T-cell (primary cell): ENCODE measurements at regions not wholly inside any gene's neighbourhood (a gene's known extent, or its start where the extent isn't known, plus 50 kb on each side); places are given as distances from the start of the nearest gene placed in this dataset.

Experiments used
- ATAC-seq, 4 experiments: fragments of 200-7000 bp in 3 of 4; fragments of 150-1000 bp in 1 of 4; cut with Tn5 transposase; replicated peaks in 1 of 4; 1 replicate in 3 of 4; 2 replicates in 1 of 4; pipeline ENCODE4 v1.10.0; 2021; ENCODE audit warnings: moderate library complexity in 3 of 4, mild to moderate bottlenecking in 2 of 4, moderate number of reproducible peaks in 1 of 4
- CTCF ChIA-PET, 2 donors: fragments of 300-600 bp; sonication (Branson Sonifier 250); formaldehyde crosslinking; loops; one replicate each; lab custom pipeline; 2022; ENCODE audit warnings: antibody characterized with exemption in 2 of 2; lab: Charles Lee
- POLR2A ChIA-PET, 2 donors: fragments of 300-600 bp; sonication (Branson Sonifier 250); formaldehyde crosslinking; loops; one replicate each; lab custom pipeline; 2022; ENCODE audit warnings: antibody characterized with exemption in 2 of 2; lab: Charles Lee
- DNase-seq, 35 experiments: peaks; one replicate each; pipeline versions ENCODE4 v3.0.0 to v3.0.0-alpha.2; 2013 to 2023
- H3K27ac ChIP-seq: one replicate; pipeline ENCODE4 v1.5.1; 2013; ENCODE audit warnings: low read length
- H3K27me3 ChIP-seq, 2 experiments: replicated peaks in 1 of 2; 1 replicate in 1 of 2; 2 replicates in 1 of 2; pipeline versions ENCODE4 v1.6.1 to v1.7.0; 2013; ENCODE audit warnings: low read length in 1 of 2, mixed read lengths in 1 of 2; ENCODE audit not compliant: control insufficient read depth in 2 of 2, insufficient read depth in 2 of 2; ENCODE audit errors: extremely low read depth in 1 of 2
- H3K36me3 ChIP-seq, 2 donors: 1 replicate in 1 of 2; 2 replicates in 1 of 2; pipeline versions ENCODE4 v1.6.1 to v1.7.0; 2013; ENCODE audit warnings: low read length in 1 of 2; ENCODE audit not compliant: control insufficient read depth in 2 of 2, insufficient read depth in 1 of 2; ENCODE audit errors: extremely low read depth in 1 of 2
- H3K4me1 ChIP-seq, 2 experiments: 1 replicate in 1 of 2; 2 replicates in 1 of 2; pipeline versions ENCODE4 v1.6.1 to v1.7.0; 2013; ENCODE audit warnings: low read length in 2 of 2, mixed read lengths in 1 of 2; ENCODE audit not compliant: insufficient read depth in 2 of 2, control insufficient read depth in 1 of 2; ENCODE audit errors: extremely low read depth in 1 of 2
- H3K4me3 ChIP-seq, 2 donors: 1 replicate in 1 of 2; 2 replicates in 1 of 2; pipeline versions ENCODE4 v1.5.1 to v1.7.0; 2013; ENCODE audit warnings: mild to moderate bottlenecking in 2 of 2, low read length in 1 of 2, moderate library complexity in 1 of 2; ENCODE audit not compliant: control insufficient read depth in 1 of 2; ENCODE audit errors: extremely low read depth in 1 of 2
- H3K9me3 ChIP-seq: 2 replicates; pipeline ENCODE4 v1.7.0; 2013
- H3K27ac Mint-ChIP-seq, 2 donors: one replicate each; pipeline ENCODE4 v1.8.0; 2020 to 2021; ENCODE audit warnings: mild to moderate bottlenecking in 2 of 2, mixed read lengths in 2 of 2
- H3K27me3 Mint-ChIP-seq, 2 donors: one replicate each; pipeline ENCODE4 v1.8.0; 2021 to 2022; ENCODE audit warnings: mixed read lengths in 2 of 2
- H3K36me3 Mint-ChIP-seq: one replicate; pipeline ENCODE4 v1.8.0; 2021; ENCODE audit warnings: mixed read lengths
- H3K4me1 Mint-ChIP-seq, 3 donors: one replicate each; pipeline ENCODE4 v1.8.0; 2020 to 2022; ENCODE audit warnings: mixed read lengths in 3 of 3, mild to moderate bottlenecking in 1 of 3
- H3K4me3 Mint-ChIP-seq, 3 donors: one replicate each; pipeline ENCODE4 v1.8.0; 2020 to 2022; ENCODE audit warnings: mild to moderate bottlenecking in 3 of 3, mixed read lengths in 3 of 3, moderate library complexity in 3 of 3
- H3K9me3 Mint-ChIP-seq, 3 donors: one replicate each; pipeline ENCODE4 v1.8.0; 2020 to 2022; ENCODE audit warnings: mixed read lengths in 3 of 3
- WGBS: methylation state at CpG from one replicate; pipeline ENCODE4 v1.1.5; 2013; ENCODE audit warnings: missing lambda C conversion rate; ENCODE audit not compliant: insufficient coverage; 5-methylcytosine and 5-hydroxymethylcytosine counted together

GRCh38 chr3:159238646-159239045 is 436.8 kb downstream of the MFSD1 start:
- H3K27ac Mint-ChIP-seq, result no peak overlapping the region
- Histone ChIP-seq H3K4me1 (no peaks in the 10 kb centered on the region), H3K4me3 (no peak overlapping the region), H3K27me3 (no peaks in the 10 kb centered on the region), H3K9me3 (no peaks in the 10 kb centered on the region), H3K36me3 (no peaks in the 10 kb centered on the region), H3K27ac (no peak overlapping the region)
- ATAC-seq (no peak), DNase-seq (no peak)
- no peak overlapping the region for H3K4me3 Mint-ChIP-seq
- 74% methylated on average over 2 of the region's 2 CpGs for WGBS
- H3K9me3 Mint-ChIP-seq, result no peaks in the 10 kb centered on the region
- H3K36me3 Mint-ChIP-seq, result no peaks in the 10 kb centered on the region
- H3K4me1 Mint-ChIP-seq, result no peaks in the 10 kb centered on the region
- ChIA-PET CTCF (no interaction called here), POLR2A (no interaction called here)
- H3K27me3 Mint-ChIP-seq, result peaks cover 4 to 7% of the 10 kb centered on the region in 2 donors

- no peak overlapping the region for H3K27ac ChIP-seq
- Mint-ChIP-seq H3K4me3 (no peak overlapping the region), H3K27me3 (peaks cover 4 to 7% of the 10 kb centered on the region in 2 donors), H3K9me3 (no peaks in the 10 kb centered on the region), H3K27ac (no peak overlapping the region), H3K4me1 (no peaks in the 10 kb centered on the region), H3K36me3 (no peaks in the 10 kb centered on the region)
- no peaks in the 10 kb centered on the region for H3K27me3 ChIP-seq
- H3K36me3 ChIP-seq, result no peaks in the 10 kb centered on the region
- no peaks in the 10 kb centered on the region for H3K9me3 ChIP-seq
- no peaks in the 10 kb centered on the region for H3K4me1 ChIP-seq
- ChIA-PET CTCF (no interaction called here), POLR2A (interaction anchor here in 1 of 2 donors (0.6 kb wide), 1 partner anchor 1084 kb away, joined by 4 read pairs; no protein-coding TSS in a partner anchor)
- ATAC-seq (no peak), DNase-seq (no peak)
- no peak overlapping the region for H3K4me3 ChIP-seq
These were observed 437.2 kb downstream of the MFSD1 start for GRCh38 chr3:159239059-159239458.

- ATAC-seq, result no peak
- POLR2A ChIA-PET, result no interaction called here
- Mint-ChIP-seq H3K4me1 (no peaks in the 10 kb centered on the region), H3K4me3 (no peak overlapping the region), H3K27me3 (peaks cover 2 to 4% of the 10 kb centered on the region in 2 donors), H3K27ac (no peak overlapping the region), H3K36me3 (no peaks in the 10 kb centered on the region), H3K9me3 (no peaks in the 10 kb centered on the region)
- 71% methylated on average over 2 of the region's 4 CpGs for WGBS
- H3K4me1 ChIP-seq, result no peaks in the 10 kb centered on the region
- H3K27ac ChIP-seq, result no peak overlapping the region
- H3K4me3 ChIP-seq, result no peak overlapping the region
- CTCF ChIA-PET, result no interaction called here
- H3K36me3 ChIP-seq, result no peaks in the 10 kb centered on the region
- no peak for DNase-seq
- no peaks in the 10 kb centered on the region for H3K27me3 ChIP-seq
- H3K9me3 ChIP-seq, result no peaks in the 10 kb centered on the region
These were observed 443.1 kb downstream of the MFSD1 start for GRCh38 chr3:159244933-159245332.

GRCh38 chr3:159245871-159246270 is 444.0 kb downstream of the MFSD1 start:
- H3K9me3 ChIP-seq, result no peaks in the 10 kb centered on the region
- H3K4me1 Mint-ChIP-seq, result no peaks in the 10 kb centered on the region

DNA sequence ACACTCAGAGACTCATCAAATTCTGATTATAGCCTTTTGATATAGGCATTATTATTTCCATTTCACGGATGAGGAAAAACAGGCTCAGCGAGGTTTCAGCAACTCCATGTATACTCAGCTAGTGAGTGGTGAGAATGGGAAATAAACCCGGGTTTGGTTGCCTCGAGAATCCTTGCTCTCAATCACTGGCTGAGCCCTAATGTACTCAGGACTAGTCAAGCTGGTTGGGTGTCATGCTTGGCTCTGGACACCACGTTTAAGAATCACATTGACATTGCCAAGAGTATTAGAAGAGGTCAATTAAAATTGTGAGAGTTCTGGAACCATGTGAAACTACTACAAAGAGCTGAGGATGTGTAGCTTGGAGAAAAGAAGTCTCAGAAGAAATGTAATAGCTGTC is 444.5 kb downstream of the MFSD1 start:
- H3K4me3 Mint-ChIP-seq, result no peak overlapping the region
- no peaks in the 10 kb centered on the region for H3K36me3 Mint-ChIP-seq
- ChIA-PET POLR2A (no interaction called here), CTCF (interaction anchor here in 1 of 2 donors (1.0 to 1.6 kb wide), 2 partner anchors 12 to 14 kb away, joined by 3 to 4 read pairs; no protein-coding TSS in a partner anchor)
- peaks cover 1 to 4% of the 10 kb centered on the region in 2 donors for H3K27me3 Mint-ChIP-seq
- Histone ChIP-seq H3K4me1 (no peaks in the 10 kb centered on the region), H3K4me3 (no peak overlapping the region), H3K27me3 (no peaks in the 10 kb centered on the region), H3K27ac (no peak overlapping the region), H3K36me3 (no peaks in the 10 kb centered on the region), H3K9me3 (no peaks in the 10 kb centered on the region)
- H3K9me3 Mint-ChIP-seq, result peaks cover 0 to 8% (median 0%) of the 10 kb centered on the region in 3 donors
- no peak for DNase-seq
- no peak overlapping the region for H3K27ac Mint-ChIP-seq
- WGBS, result 67% methylated on average over 3 of the region's 5 CpGs
- no peak for ATAC-seq
- H3K4me1 Mint-ChIP-seq, result no peaks in the 10 kb centered on the region

More at GRCh38 chr3:159245871-159246270, 444.0 kb downstream of the MFSD1 start:
- no peak for ATAC-seq
- Histone ChIP-seq H3K27me3 (no peaks in the 10 kb centered on the region), H3K36me3 (no peaks in the 10 kb centered on the region), H3K4me3 (no peak overlapping the region), H3K4me1 (no peaks in the 10 kb centered on the region), H3K27ac (no peak overlapping the region)
- Mint-ChIP-seq H3K4me3 (no peak overlapping the region), H3K27ac (no peak overlapping the region), H3K9me3 (peaks cover 0 to 3% (median 0%) of the 10 kb centered on the region in 3 donors), H3K27me3 (peaks cover 2 to 4% of the 10 kb centered on the region in 2 donors), H3K36me3 (no peaks in the 10 kb centered on the region)
- POLR2A ChIA-PET, result no interaction called here
- CTCF ChIA-PET, result interaction anchor here in 1 of 2 donors (1.0 kb wide), 1 partner anchor 15 kb away, joined by 3 read pairs; no protein-coding TSS in a partner anchor
- no peak for DNase-seq

DNA sequence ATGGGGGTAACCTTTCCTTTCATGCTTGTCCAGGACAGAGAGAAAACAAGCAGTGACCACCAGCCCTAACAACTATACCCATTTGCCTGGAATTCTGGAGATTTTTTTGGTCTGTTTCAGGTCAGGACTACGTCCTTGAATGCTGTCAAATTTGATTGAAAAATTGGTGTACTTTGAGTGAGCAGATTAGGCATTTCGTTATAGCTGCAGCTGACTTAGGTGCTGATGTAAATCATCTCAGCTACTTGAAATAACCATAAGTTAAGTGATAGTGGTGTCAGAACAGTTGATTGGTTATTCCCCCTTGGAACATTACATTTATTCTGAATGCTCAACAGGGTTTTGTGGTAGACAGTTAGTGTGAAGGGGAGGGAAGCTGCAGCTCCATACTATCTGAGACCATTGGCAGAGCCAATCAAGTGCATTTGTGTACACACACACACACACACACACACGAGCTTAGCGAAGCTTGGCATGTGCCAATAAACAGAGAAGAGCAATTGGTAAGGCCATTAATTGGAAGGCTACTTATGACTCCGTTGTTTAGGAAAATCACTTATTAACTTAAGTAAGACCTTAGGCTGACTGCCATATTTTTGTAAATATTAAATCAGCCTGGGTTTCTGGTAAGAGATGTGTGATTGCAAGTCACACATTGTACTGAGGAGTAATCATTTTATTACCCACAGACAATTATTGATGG is 447.8 kb downstream of the MFSD1 start:
- ChIA-PET POLR2A (interaction anchor here in 1 of 2 donors (0.6 kb wide), 1 partner anchor 601 kb away, joined by 4 read pairs; no protein-coding TSS in a partner anchor), CTCF (no interaction called here)
- DNase-seq, result no peak
- WGBS, result 40% methylated on average over 1 of the region's 5 CpGs
- H3K4me1 ChIP-seq, result no peaks in the 10 kb centered on the region
- H3K27me3 ChIP-seq, result no peaks in the 10 kb centered on the region
- Mint-ChIP-seq H3K27ac (no peak overlapping the region), H3K36me3 (no peaks in the 10 kb centered on the region), H3K9me3 (peaks cover 14 to 28% (median 19%) of the 10 kb centered on the region in 3 donors), H3K4me1 (no peaks in the 10 kb centered on the region), H3K27me3 (peaks cover 2 to 4% of the 10 kb centered on the region in 2 donors), H3K4me3 (no peak overlapping the region)
- peaks cover 4% of the 10 kb centered on the region for H3K9me3 ChIP-seq
- no peak overlapping the region for H3K4me3 ChIP-seq
- H3K27ac ChIP-seq, result no peak overlapping the region
- ATAC-seq, result no peak
- no peaks in the 10 kb centered on the region for H3K36me3 ChIP-seq
